ENCODE measurements at regions not wholly inside any gene's neighbourhood (a gene's known extent, or its start where the extent isn't known, plus 50 kb on each side); places are given as distances from the start of the nearest gene placed in this dataset.

DNA sequence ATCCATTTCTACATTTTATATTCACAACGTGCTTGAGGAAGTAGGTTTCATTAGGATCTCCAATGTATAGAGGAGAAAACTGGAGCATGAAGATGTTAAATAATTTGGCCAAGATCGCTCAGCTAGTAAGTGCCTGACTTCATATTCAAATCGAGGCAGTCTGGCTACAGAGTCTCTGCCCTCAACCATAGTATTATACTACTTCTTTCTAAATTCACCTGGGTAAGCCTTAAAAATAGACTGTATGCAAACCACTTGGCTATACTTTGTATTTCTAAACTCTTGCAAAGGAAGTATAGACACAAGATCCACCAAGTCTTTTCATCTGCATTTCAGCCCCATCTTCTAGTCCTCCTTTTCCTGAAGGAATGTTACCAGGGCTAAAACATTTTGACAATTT lies 232.0 kb downstream of the PLK2 start:
- no peak overlapping the region for H3K27ac ChIP-seq (ENCODE audit: low read length)
- DNase-seq: no peak
- no TSS peak for BruUV-seq (replicated peaks)
- H3K4me2 ChIP-seq (ENCODE audit: low read length): no peak overlapping the region
- H3K36me3 ChIP-seq (ENCODE audit: low read depth, low read length): no peaks in the 10 kb centered on the region
- H3K9ac ChIP-seq (ENCODE audit: low read length): no peak overlapping the region
- H2AFZ ChIP-seq (ENCODE audit: low read length): no peak overlapping the region
- intact Hi-C loops (cut with micrococcal nuclease): no loop called here
- no peaks in the 10 kb centered on the region for H4K20me1 ChIP-seq (ENCODE audit: low read length)
- H3K9me3 ChIP-seq (ENCODE audit: low read length): no peaks in the 10 kb centered on the region
- no peak for TF ChIP-seq EZH2phosphoT487 (IDR thresholded peaks at IDR 0.05; ENCODE audit: borderline replicate concordance, low read length)
- TF ChIP-seq EZH2 (IDR thresholded peaks at IDR 0.05; ENCODE audit: low read length, unreplicated experiment): no peak
- TF ChIP-seq, protein P1, sequence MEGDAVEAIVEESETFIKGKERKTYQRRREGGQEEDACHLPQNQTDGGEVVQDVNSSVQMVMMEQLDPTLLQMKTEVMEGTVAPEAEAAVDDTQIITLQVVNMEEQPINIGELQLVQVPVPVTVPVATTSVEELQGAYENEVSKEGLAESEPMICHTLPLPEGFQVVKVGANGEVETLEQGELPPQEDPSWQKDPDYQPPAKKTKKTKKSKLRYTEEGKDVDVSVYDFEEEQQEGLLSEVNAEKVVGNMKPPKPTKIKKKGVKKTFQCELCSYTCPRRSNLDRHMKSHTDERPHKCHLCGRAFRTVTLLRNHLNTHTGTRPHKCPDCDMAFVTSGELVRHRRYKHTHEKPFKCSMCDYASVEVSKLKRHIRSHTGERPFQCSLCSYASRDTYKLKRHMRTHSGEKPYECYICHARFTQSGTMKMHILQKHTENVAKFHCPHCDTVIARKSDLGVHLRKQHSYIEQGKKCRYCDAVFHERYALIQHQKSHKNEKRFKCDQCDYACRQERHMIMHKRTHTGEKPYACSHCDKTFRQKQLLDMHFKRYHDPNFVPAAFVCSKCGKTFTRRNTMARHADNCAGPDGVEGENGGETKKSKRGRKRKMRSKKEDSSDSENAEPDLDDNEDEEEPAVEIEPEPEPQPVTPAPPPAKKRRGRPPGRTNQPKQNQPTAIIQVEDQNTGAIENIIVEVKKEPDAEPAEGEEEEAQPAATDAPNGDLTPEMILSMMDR (conservative IDR thresholded peaks at IDR 0.05; ENCODE audit: low read depth, low read length): no peak
- no peaks in the 10 kb centered on the region for H3K27me3 ChIP-seq (ENCODE audit: low read length)
- no peaks in the 10 kb centered on the region for H3K4me1 ChIP-seq (ENCODE audit: insufficient read depth, low read length)
- H3K79me2 ChIP-seq (ENCODE audit: low read length): no peaks in the 10 kb centered on the region
- H3K9me2 ChIP-seq (replicated peaks; ENCODE audit: low read length): no peaks in the 10 kb centered on the region
- no peak overlapping the region for H3K4me3 ChIP-seq (ENCODE audit: low read length)
- ChIA-PET POLR2A (ENCODE audit: unreplicated experiment) (no interaction called here), CTCF (no interaction called here)
- H3F3A ChIP-seq (ENCODE audit: low read length, unreplicated experiment): no peaks in the 10 kb centered on the region
- ATAC-seq: no peak

- no peak overlapping the region for H3K4me2 ChIP-seq (ENCODE audit: low read length)
- H4K20me1 ChIP-seq (ENCODE audit: low read length): no peaks in the 10 kb centered on the region
- no peak overlapping the region for H3K27ac ChIP-seq (ENCODE audit: low read length)
- H3K27me3 ChIP-seq (ENCODE audit: low read length): no peaks in the 10 kb centered on the region
- BruUV-seq (replicated peaks): no TSS peak
- no peaks in the 10 kb centered on the region for H3K4me1 ChIP-seq (ENCODE audit: insufficient read depth, low read length)
- H3K79me2 ChIP-seq (ENCODE audit: low read length): no peaks in the 10 kb centered on the region
- no peaks in the 10 kb centered on the region for H3K9me2 ChIP-seq (replicated peaks; ENCODE audit: low read length)
- DNase-seq (no peak), ATAC-seq (no peak)
- ChIA-PET POLR2A (ENCODE audit: unreplicated experiment) (no interaction called here), CTCF (no interaction called here)
- no peak overlapping the region for H3K4me3 ChIP-seq (ENCODE audit: low read length)
- no peaks in the 10 kb centered on the region for H3K36me3 ChIP-seq (ENCODE audit: low read depth, low read length)
- H3F3A ChIP-seq (ENCODE audit: low read length, unreplicated experiment): no peaks in the 10 kb centered on the region
- H2AFZ ChIP-seq (ENCODE audit: low read length): no peak overlapping the region
- no peak overlapping the region for H3K9ac ChIP-seq (ENCODE audit: low read length)
- no peaks in the 10 kb centered on the region for H3K9me3 ChIP-seq (ENCODE audit: low read length)
- TF ChIP-seq EZH2phosphoT487 (IDR thresholded peaks at IDR 0.05; ENCODE audit: borderline replicate concordance, low read length) (no peak), EZH2 (IDR thresholded peaks at IDR 0.05; ENCODE audit: low read length, unreplicated experiment) (no peak)
- TF ChIP-seq, protein P1 (conservative IDR thresholded peaks at IDR 0.05; ENCODE audit: low read depth, low read length): no peak
- intact Hi-C loops (cut with micrococcal nuclease): no loop called here
These were observed 235.2 kb downstream of the PLK2 start for GRCh38 chr5:58224661-58225060.

- no peak overlapping the region for H3K27ac ChIP-seq (ENCODE audit: low read length)
- H4K20me1 ChIP-seq (ENCODE audit: low read length): no peaks in the 10 kb centered on the region
- H3K4me2 ChIP-seq (ENCODE audit: low read length): no peak overlapping the region
- TF ChIP-seq EZH2phosphoT487 (IDR thresholded peaks at IDR 0.05; ENCODE audit: borderline replicate concordance, low read length) (no peak), EZH2 (IDR thresholded peaks at IDR 0.05; ENCODE audit: low read length, unreplicated experiment) (no peak)
- TF ChIP-seq, protein P1 (conservative IDR thresholded peaks at IDR 0.05; ENCODE audit: low read depth, low read length): no peak
- no peaks in the 10 kb centered on the region for H3K79me2 ChIP-seq (ENCODE audit: low read length)
- H3K9me2 ChIP-seq (replicated peaks; ENCODE audit: low read length): no peaks in the 10 kb centered on the region
- no peaks in the 10 kb centered on the region for H3K4me1 ChIP-seq (ENCODE audit: insufficient read depth, low read length)
- DNase-seq (no peak), ATAC-seq (no peak)
- H3K9ac ChIP-seq (ENCODE audit: low read length): no peak overlapping the region
- ChIA-PET POLR2A (ENCODE audit: unreplicated experiment) (no interaction called here), CTCF (no interaction called here)
- H3K9me3 ChIP-seq (ENCODE audit: low read length): no peaks in the 10 kb centered on the region
- intact Hi-C loops (cut with micrococcal nuclease): no loop called here
- H3K27me3 ChIP-seq (ENCODE audit: low read length): no peaks in the 10 kb centered on the region
- no peaks in the 10 kb centered on the region for H3K36me3 ChIP-seq (ENCODE audit: low read depth, low read length)
- H3K4me3 ChIP-seq (ENCODE audit: low read length): no peak overlapping the region
- no peaks in the 10 kb centered on the region for H3F3A ChIP-seq (ENCODE audit: low read length, unreplicated experiment)
- no peak overlapping the region for H2AFZ ChIP-seq (ENCODE audit: low read length)
- BruUV-seq (replicated peaks): no TSS peak
These were observed 235.7 kb downstream of the PLK2 start for GRCh38 chr5:58224221-58224620.

Data from PC-3 (cell line).